GM12892 (cell line): ENCODE measurements at regions not wholly inside any gene's neighbourhood (a gene's known extent, or its start where the extent isn't known, plus 50 kb on each side); places are given as distances from the start of the nearest gene placed in this dataset.

Experiments used
- POLR2A ChIP-seq: IDR thresholded peaks from 2 replicates; pipeline ENCODE4 v1.6.1; 2011; ENCODE audit warnings: low read depth, low read length, control low read depth
- POLR2AphosphoS5 ChIP-seq: IDR thresholded peaks from 2 replicates; pipeline ENCODE4 v1.6.1; 2011; ENCODE audit warnings: low read depth, low read length, control low read depth
- TAF1 ChIP-seq: IDR thresholded peaks from 2 replicates; pipeline ENCODE4 v1.6.1; 2011; ENCODE audit warnings: low read depth, mild to moderate bottlenecking, control low read depth, low read length, borderline replicate concordance

DNA sequence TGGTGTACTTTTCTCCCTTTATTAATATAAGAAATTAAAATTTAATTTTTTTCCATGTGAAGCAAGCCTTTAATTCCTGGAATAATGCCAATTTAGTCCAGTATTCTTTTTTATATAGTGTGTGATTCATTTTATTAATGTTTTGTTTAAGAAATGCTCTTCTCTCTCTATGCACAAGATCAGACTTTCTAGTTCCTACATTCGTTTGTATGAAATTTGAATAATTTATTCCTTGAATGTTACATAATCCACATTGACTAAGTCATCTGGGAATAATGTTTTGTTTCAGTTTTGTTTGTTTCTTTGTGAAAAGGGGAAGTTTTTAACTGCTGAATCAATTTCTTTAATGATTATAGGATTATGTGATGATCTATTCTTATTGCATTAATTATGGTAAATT, 181.4 kb upstream of the ID4 start:
- TF ChIP-seq POLR2A (no peak), POLR2AphosphoS5 (no peak), TAF1 (no peak)
